SK-N-SH treated with all-trans-retinoic acid at 6 μM for 48 hours (cell line): ENCODE measurements at regions not wholly inside any gene's neighbourhood (a gene's known extent, or its start where the extent isn't known, plus 50 kb on each side); places are given as distances from the start of the nearest gene placed in this dataset.

ENCODE experiments used
- ATAC-seq: fragments of 200-7000 bp; cut with Tn5 transposase; 3 replicates; pipeline ENCODE4 v1.9.1; 2020; ENCODE audit warnings: mild to moderate bottlenecking, moderate library complexity
- ARNTL ChIP-seq: fragments of 450-650 bp; formaldehyde crosslinking; IDR thresholded peaks from 2 replicates; pipeline ENCODE4 v1.5.0; 2020; ENCODE audit warnings: low read depth, mild to moderate bottlenecking, moderate library complexity, borderline replicate concordance
- BACH2 ChIP-seq: fragments of 250-450 bp; sonication (Bioruptor Pico); IDR thresholded peaks from 2 replicates; pipeline ENCODE4 v1.9.0; 2021; ENCODE audit warnings: mild to moderate bottlenecking, borderline replicate concordance
- CSDC2 ChIP-seq: fragments of 250-450 bp; sonication (Bioruptor Pico); IDR thresholded peaks from 2 replicates; pipeline ENCODE4 v1.5.0; 2020; ENCODE audit warnings: mild to moderate bottlenecking, moderate library complexity
- ESRRG ChIP-seq: fragments of 250-450 bp; sonication (Bioruptor Pico); IDR thresholded peaks from 2 replicates; pipeline ENCODE4 v1.6.1; 2021; ENCODE audit warnings: mild to moderate bottlenecking
- GLIS3 ChIP-seq: fragments of 250-450 bp; sonication (Bioruptor Pico); IDR thresholded peaks from 2 replicates; pipeline ENCODE4 v1.5.0; 2020; ENCODE audit warnings: mild to moderate bottlenecking, moderate library complexity
- ISL1 ChIP-seq: fragments of 250-450 bp; sonication (Bioruptor Pico); IDR thresholded peaks from 2 replicates; pipeline ENCODE4 v2.1.2; 2022; ENCODE audit warnings: mild to moderate bottlenecking, moderate library complexity
- OSR1 ChIP-seq: fragments of 250-450 bp; sonication (Bioruptor Pico); IDR thresholded peaks from 2 replicates; pipeline ENCODE4 v1.8.0; 2022; ENCODE audit warnings: moderate library complexity, mild to moderate bottlenecking, inconsistent platforms
- PPARA ChIP-seq: fragments of 250-450 bp; sonication (Bioruptor Pico); IDR thresholded peaks from 2 replicates; pipeline ENCODE4 v1.5.0; 2020; ENCODE audit warnings: mild to moderate bottlenecking, borderline replicate concordance
- RARB ChIP-seq: fragments of 250-450 bp; sonication (Bioruptor Pico); IDR thresholded peaks from 2 replicates; pipeline ENCODE4 v1.8.0; 2021; ENCODE audit warnings: mild to moderate bottlenecking, moderate library complexity
- TOX ChIP-seq: fragments of 250-450 bp; sonication (Bioruptor Pico); IDR thresholded peaks from 2 replicates; pipeline ENCODE4 v1.8.0; 2021; ENCODE audit warnings: mild to moderate bottlenecking, moderate library complexity, borderline replicate concordance
- ZC3H10 ChIP-seq: fragments of 250-450 bp; sonication (Bioruptor Pico); IDR thresholded peaks from 2 replicates; pipeline ENCODE4 v1.5.1; 2021; ENCODE audit warnings: mild to moderate bottlenecking, moderate library complexity
- ZFP3 ChIP-seq: fragments of 250-450 bp; sonication (Bioruptor Pico); IDR thresholded peaks from 2 replicates; pipeline ENCODE4 v1.5.0; 2020; ENCODE audit warnings: mild to moderate bottlenecking, moderate library complexity
- ZFP30 ChIP-seq: fragments of 450-650 bp; formaldehyde crosslinking; IDR thresholded peaks from 2 replicates; pipeline ENCODE4 v1.5.0; 2022; ENCODE audit warnings: mild to moderate bottlenecking, moderate library complexity
- ZNF565 ChIP-seq: fragments of 450-650 bp; formaldehyde crosslinking; conservative IDR thresholded peaks from 2 replicates; pipeline ENCODE4 v1.5.0; 2020; ENCODE audit warnings: low read depth, mild to moderate bottlenecking, moderate library complexity
- ZNF70 ChIP-seq: fragments of 450-650 bp; formaldehyde crosslinking; IDR thresholded peaks from 2 replicates; pipeline ENCODE4 v1.5.0; 2020; ENCODE audit warnings: mild to moderate bottlenecking, moderate library complexity
- ZNF8 ChIP-seq: fragments of 450-650 bp; formaldehyde crosslinking; IDR thresholded peaks from 2 replicates; pipeline ENCODE4 v1.5.0; 2020; ENCODE audit warnings: mild to moderate bottlenecking, moderate library complexity
- TF ChIP-seq, protein P1 (sequence below): fragments of 250-450 bp; sonication (Bioruptor Pico); IDR thresholded peaks from 2 replicates; pipeline ENCODE4 v1.5.0; 2020; ENCODE audit warnings: mild to moderate bottlenecking, moderate library complexity
- TF ChIP-seq, protein P2 (sequence below): fragments of 250-450 bp; sonication (Bioruptor Pico); IDR thresholded peaks from 2 replicates; pipeline ENCODE4 v1.5.1; 2020; ENCODE audit warnings: low read depth, mild to moderate bottlenecking, moderate library complexity
- TF ChIP-seq, protein P3 (sequence below): fragments of 250-450 bp; sonication (Bioruptor Pico); IDR thresholded peaks from 2 replicates; pipeline ENCODE4 v1.8.0; 2020; ENCODE audit warnings: mild to moderate bottlenecking, moderate library complexity, borderline replicate concordance
- TF ChIP-seq, protein P4 (sequence below): fragments of 250-450 bp; sonication (Bioruptor Pico); IDR thresholded peaks from 2 replicates; pipeline ENCODE4 v1.5.1; 2021; ENCODE audit warnings: mild to moderate bottlenecking, moderate library complexity
- TF ChIP-seq, protein P5 (sequence below): fragments of 250-450 bp; sonication (Bioruptor Pico); IDR thresholded peaks from 2 replicates; pipeline ENCODE4 v1.8.0; 2021; ENCODE audit warnings: low read depth, mild to moderate bottlenecking, moderate library complexity, borderline replicate concordance

DNA sequence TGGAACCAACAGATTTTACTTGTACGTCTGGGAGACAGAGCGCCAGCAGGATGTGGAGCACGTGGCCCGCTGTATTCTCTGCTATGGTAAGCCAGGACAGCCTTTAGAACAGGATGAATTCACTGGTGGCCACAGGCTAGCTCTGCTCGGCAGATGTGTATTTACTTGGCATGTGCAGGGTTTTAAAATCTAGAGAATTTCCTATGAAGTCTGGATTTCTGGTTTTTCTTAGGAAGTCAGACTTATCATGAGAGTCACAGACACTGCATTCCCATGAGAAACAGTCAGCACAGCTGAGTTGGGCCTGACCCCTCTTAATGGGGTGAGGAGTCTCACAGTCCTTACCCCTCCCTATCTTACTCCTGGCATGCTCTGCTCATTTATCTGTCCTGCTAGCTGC, 84.6 kb upstream of the COL6A5 start:
- ATAC-seq: no peak
- TF ChIP-seq ZNF8 (CRISPR knock-in tag): no peak
- TF ChIP-seq ISL1 (CRISPR knock-in tag): no peak
- TF ChIP-seq, protein P1, sequence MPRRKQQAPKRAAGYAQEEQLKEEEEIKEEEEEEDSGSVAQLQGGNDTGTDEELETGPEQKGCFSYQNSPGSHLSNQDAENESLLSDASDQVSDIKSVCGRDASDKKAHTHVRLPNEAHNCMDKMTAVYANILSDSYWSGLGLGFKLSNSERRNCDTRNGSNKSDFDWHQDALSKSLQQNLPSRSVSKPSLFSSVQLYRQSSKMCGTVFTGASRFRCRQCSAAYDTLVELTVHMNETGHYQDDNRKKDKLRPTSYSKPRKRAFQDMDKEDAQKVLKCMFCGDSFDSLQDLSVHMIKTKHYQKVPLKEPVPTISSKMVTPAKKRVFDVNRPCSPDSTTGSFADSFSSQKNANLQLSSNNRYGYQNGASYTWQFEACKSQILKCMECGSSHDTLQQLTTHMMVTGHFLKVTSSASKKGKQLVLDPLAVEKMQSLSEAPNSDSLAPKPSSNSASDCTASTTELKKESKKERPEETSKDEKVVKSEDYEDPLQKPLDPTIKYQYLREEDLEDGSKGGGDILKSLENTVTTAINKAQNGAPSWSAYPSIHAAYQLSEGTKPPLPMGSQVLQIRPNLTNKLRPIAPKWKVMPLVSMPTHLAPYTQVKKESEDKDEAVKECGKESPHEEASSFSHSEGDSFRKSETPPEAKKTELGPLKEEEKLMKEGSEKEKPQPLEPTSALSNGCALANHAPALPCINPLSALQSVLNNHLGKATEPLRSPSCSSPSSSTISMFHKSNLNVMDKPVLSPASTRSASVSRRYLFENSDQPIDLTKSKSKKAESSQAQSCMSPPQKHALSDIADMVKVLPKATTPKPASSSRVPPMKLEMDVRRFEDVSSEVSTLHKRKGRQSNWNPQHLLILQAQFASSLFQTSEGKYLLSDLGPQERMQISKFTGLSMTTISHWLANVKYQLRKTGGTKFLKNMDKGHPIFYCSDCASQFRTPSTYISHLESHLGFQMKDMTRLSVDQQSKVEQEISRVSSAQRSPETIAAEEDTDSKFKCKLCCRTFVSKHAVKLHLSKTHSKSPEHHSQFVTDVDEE (CRISPR knock-in tag): no peak
- no peak for TF ChIP-seq BACH2 (CRISPR knock-in tag)
- TF ChIP-seq, protein P2, sequence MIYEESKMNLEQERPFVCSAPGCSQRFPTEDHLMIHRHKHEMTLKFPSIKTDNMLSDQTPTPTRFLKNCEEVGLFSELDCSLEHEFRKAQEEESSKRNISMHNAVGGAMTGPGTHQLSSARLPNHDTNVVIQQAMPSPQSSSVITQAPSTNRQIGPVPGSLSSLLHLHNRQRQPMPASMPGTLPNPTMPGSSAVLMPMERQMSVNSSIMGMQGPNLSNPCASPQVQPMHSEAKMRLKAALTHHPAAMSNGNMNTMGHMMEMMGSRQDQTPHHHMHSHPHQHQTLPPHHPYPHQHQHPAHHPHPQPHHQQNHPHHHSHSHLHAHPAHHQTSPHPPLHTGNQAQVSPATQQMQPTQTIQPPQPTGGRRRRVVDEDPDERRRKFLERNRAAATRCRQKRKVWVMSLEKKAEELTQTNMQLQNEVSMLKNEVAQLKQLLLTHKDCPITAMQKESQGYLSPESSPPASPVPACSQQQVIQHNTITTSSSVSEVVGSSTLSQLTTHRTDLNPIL (CRISPR knock-in tag): no peak
- TF ChIP-seq, all 23 proteins: peak for 0

DNA sequence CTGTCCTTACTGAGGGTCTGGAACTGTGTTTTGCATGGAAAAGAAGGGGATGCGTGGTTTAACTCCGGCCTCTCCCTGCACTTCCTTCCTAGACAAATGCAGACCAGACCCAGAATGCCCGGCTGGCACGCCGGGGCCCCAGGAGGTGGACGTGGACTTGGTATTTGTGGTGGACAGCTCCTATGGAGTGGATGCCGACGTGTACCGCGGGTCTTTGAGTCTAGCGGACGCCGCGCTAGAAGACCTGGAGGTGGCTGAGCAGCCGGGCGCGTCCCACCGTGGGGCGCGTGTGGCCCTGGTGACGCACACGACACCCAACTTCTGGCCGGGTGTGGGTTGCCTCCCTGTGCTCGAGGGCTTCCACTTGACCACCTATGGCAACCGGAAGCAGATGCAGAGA, 81.8 kb upstream of the COL6A5 start:
- TF ChIP-seq, protein P3, sequence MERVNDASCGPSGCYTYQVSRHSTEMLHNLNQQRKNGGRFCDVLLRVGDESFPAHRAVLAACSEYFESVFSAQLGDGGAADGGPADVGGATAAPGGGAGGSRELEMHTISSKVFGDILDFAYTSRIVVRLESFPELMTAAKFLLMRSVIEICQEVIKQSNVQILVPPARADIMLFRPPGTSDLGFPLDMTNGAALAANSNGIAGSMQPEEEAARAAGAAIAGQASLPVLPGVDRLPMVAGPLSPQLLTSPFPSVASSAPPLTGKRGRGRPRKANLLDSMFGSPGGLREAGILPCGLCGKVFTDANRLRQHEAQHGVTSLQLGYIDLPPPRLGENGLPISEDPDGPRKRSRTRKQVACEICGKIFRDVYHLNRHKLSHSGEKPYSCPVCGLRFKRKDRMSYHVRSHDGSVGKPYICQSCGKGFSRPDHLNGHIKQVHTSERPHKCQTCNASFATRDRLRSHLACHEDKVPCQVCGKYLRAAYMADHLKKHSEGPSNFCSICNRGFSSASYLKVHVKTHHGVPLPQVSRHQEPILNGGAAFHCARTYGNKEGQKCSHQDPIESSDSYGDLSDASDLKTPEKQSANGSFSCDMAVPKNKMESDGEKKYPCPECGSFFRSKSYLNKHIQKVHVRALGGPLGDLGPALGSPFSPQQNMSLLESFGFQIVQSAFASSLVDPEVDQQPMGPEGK: no peak
- TF ChIP-seq TOX (no peak), ARNTL (no peak), BACH2 (CRISPR knock-in tag) (no peak), RARB (no peak), PPARA (CRISPR knock-in tag) (no peak), ZFP30 (CRISPR knock-in tag) (no peak), OSR1 (CRISPR knock-in tag) (no peak), ZC3H10 (CRISPR knock-in tag) (no peak), ISL1 (CRISPR knock-in tag) (no peak), CSDC2 (CRISPR knock-in tag) (no peak), ESRRG (no peak), ZFP3 (CRISPR knock-in tag) (no peak), GLIS3 (CRISPR knock-in tag) (no peak), ZNF565 (no peak), ZNF70 (CRISPR knock-in tag) (no peak)
- TF ChIP-seq, protein P4, sequence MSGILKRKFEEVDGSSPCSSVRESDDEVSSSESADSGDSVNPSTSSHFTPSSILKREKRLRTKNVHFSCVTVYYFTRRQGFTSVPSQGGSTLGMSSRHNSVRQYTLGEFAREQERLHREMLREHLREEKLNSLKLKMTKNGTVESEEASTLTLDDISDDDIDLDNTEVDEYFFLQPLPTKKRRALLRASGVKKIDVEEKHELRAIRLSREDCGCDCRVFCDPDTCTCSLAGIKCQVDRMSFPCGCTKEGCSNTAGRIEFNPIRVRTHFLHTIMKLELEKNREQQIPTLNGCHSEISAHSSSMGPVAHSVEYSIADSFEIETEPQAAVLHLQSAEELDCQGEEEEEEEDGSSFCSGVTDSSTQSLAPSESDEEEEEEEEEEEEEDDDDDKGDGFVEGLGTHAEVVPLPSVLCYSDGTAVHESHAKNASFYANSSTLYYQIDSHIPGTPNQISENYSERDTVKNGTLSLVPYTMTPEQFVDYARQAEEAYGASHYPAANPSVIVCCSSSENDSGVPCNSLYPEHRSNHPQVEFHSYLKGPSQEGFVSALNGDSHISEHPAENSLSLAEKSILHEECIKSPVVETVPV (CRISPR knock-in tag): no peak
- TF ChIP-seq, protein P2 (CRISPR knock-in tag): no peak
- TF ChIP-seq, protein P5, sequence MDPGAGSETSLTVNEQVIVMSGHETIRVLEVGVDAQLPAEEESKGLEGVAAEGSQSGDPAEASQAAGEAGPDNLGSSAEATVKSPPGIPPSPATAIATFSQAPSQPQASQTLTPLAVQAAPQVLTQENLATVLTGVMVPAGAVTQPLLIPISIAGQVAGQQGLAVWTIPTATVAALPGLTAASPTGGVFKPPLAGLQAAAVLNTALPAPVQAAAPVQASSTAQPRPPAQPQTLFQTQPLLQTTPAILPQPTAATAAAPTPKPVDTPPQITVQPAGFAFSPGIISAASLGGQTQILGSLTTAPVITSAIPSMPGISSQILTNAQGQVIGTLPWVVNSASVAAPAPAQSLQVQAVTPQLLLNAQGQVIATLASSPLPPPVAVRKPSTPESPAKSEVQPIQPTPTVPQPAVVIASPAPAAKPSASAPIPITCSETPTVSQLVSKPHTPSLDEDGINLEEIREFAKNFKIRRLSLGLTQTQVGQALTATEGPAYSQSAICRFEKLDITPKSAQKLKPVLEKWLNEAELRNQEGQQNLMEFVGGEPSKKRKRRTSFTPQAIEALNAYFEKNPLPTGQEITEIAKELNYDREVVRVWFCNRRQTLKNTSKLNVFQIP (CRISPR knock-in tag): no peak
- TF ChIP-seq, protein P1 (CRISPR knock-in tag): no peak
- ATAC-seq: no peak
